IMR-90 (cell line): ENCODE measurements at regions not wholly inside any gene's neighbourhood (a gene's known extent, or its start where the extent isn't known, plus 50 kb on each side); places are given as distances from the start of the nearest gene placed in this dataset.

ENCODE experiments used
- ATAC-seq: fragments of 200-7000 bp; cut with Tn5 transposase; 2 replicates; pipeline ENCODE4 v1.9.1; 2020; ENCODE audit warnings: low read depth, mild to moderate bottlenecking, moderate library complexity
- BruUV-seq: library from RNA; stranded (reverse); fragments of 400-500 nt; replicated peaks from 2 replicates; lab custom pipeline; 2021; lab: Mats Ljungman, UMichigan
- CTCF ChIA-PET: fragments of 300-600 bp; formaldehyde crosslinking; extraction: SDS; loops from one replicate; lab custom pipeline; 2021; ENCODE audit warnings: antibody characterized with exemption; lab: Yijun Ruan, JAX
- POLR2A ChIA-PET: fragments of 300-600 bp; sonication (Branson Sonifier 250); formaldehyde crosslinking; loops from one replicate; lab custom pipeline; 2022; ENCODE audit warnings: antibody characterized with exemption; ENCODE audit not compliant: unreplicated experiment; lab: Charles Lee
- DNase-seq: peaks from one replicate; pipeline ENCODE4 v3.0.0; 2013
- H2AFZ ChIP-seq: replicated peaks from 2 replicates; pipeline ENCODE3; 2013; ENCODE audit warnings: low read length, mild to moderate bottlenecking; ENCODE audit not compliant: poor library complexity
- H2AK5ac ChIP-seq: 2 replicates; pipeline ENCODE4 v1.6.1; 2013; ENCODE audit warnings: low read depth, low read length, inconsistent platforms
- H2AK9ac ChIP-seq: replicated peaks from 2 replicates; pipeline ENCODE3; 2013; ENCODE audit warnings: mild to moderate bottlenecking, low read depth, low read length, moderate library complexity; ENCODE audit not compliant: poor library complexity
- H2BK120ac ChIP-seq: 2 replicates; pipeline ENCODE4 v1.6.1; 2013; ENCODE audit warnings: low read depth, low read length, inconsistent platforms
- H2BK15ac ChIP-seq: 3 replicates; pipeline ENCODE4 v1.6.1; 2013; ENCODE audit warnings: low read depth, low read length, inconsistent platforms
- H2BK20ac ChIP-seq: 2 replicates; pipeline ENCODE4 v1.6.1; 2013; ENCODE audit warnings: low read depth, mild to moderate bottlenecking, inconsistent platforms, low read length, moderate library complexity
- H2BK5ac ChIP-seq: 2 replicates; pipeline ENCODE4 v1.6.1; 2013; ENCODE audit warnings: mild to moderate bottlenecking, low read depth, low read length, inconsistent platforms; ENCODE audit not compliant: poor library complexity, severe bottlenecking
- H3K14ac ChIP-seq: replicated peaks from 2 replicates; pipeline ENCODE4 v1.6.1; 2013; ENCODE audit warnings: low read depth, low read length, inconsistent platforms
- H3K18ac ChIP-seq: 2 replicates; pipeline ENCODE4 v1.6.1; 2013; ENCODE audit warnings: low read depth, low read length, control low read depth
- H3K23ac ChIP-seq: 2 replicates; pipeline ENCODE4 v1.6.1; 2013; ENCODE audit warnings: low read depth, low read length, inconsistent platforms
- H3K27ac ChIP-seq: 2 replicates; pipeline ENCODE4 v1.5.1; 2013; ENCODE audit warnings: mild to moderate bottlenecking, control low read depth, low read length; ENCODE audit not compliant: insufficient read depth
- H3K27me3 ChIP-seq: 2 replicates; pipeline ENCODE4 v1.6.1; 2013; ENCODE audit warnings: low read length; ENCODE audit not compliant: control insufficient read depth, insufficient read depth
- H3K36me3 ChIP-seq: 2 replicates; pipeline ENCODE4 v1.6.1; 2013; ENCODE audit warnings: low read length, mixed read lengths; ENCODE audit not compliant: control insufficient read depth, insufficient read depth
- H3K4ac ChIP-seq: 2 replicates; pipeline ENCODE4 v1.6.1; 2013; ENCODE audit warnings: low read depth, low read length, inconsistent platforms
- H3K4me1 ChIP-seq: 2 replicates; pipeline ENCODE4 v1.6.1; 2013; ENCODE audit warnings: low read length, mixed read lengths; ENCODE audit not compliant: control insufficient read depth, insufficient read depth
- H3K4me2 ChIP-seq: 2 replicates; pipeline ENCODE4 v1.6.1; 2013; ENCODE audit warnings: low read depth, mild to moderate bottlenecking, control low read depth, low read length, moderate library complexity
- H3K4me3 ChIP-seq: 2 replicates; pipeline ENCODE4 v1.5.1; 2013; ENCODE audit warnings: low read depth, mild to moderate bottlenecking, control low read depth, low read length, moderate library complexity; ENCODE audit not compliant: insufficient read depth
- H3K56ac ChIP-seq: 2 replicates; pipeline ENCODE4 v1.6.1; 2013; ENCODE audit warnings: low read length, inconsistent platforms; ENCODE audit not compliant: insufficient read depth; ENCODE audit errors: extremely low read depth
- H3K79me1 ChIP-seq, 2 experiments: 2 replicates each; pipeline ENCODE4 v1.6.1; 2013; ENCODE audit warnings: low read length in 2 of 2, inconsistent platforms in 1 of 2, low read depth in 1 of 2
- H3K9ac ChIP-seq: 2 replicates; pipeline ENCODE4 v1.6.1; 2013; ENCODE audit warnings: low read depth, low read length, control low read depth
- H3K9me1 ChIP-seq: 2 replicates; pipeline ENCODE4 v1.6.1; 2013; ENCODE audit warnings: low read length, inconsistent platforms; ENCODE audit not compliant: insufficient read depth
- H3K9me3 ChIP-seq: 2 replicates; pipeline ENCODE4 v1.6.1; 2013; ENCODE audit warnings: low read length; ENCODE audit not compliant: control insufficient read depth, insufficient read depth
- H4K20me1 ChIP-seq: 2 replicates; pipeline ENCODE4 v1.6.1; 2013; ENCODE audit warnings: low read length, inconsistent platforms; ENCODE audit not compliant: insufficient read depth
- H4K5ac ChIP-seq: 2 replicates; pipeline ENCODE4 v1.6.1; 2013; ENCODE audit warnings: mild to moderate bottlenecking, low read depth, low read length, control low read depth
- H4K8ac ChIP-seq, 2 experiments: 2 replicates each; pipeline ENCODE4 v1.6.1; 2013; ENCODE audit warnings: low read depth in 2 of 2, low read length in 2 of 2, control low read depth in 1 of 2, inconsistent platforms in 1 of 2
- H4K91ac ChIP-seq: 2 replicates; pipeline ENCODE4 v1.6.1; 2013; ENCODE audit warnings: low read depth, low read length, inconsistent platforms; ENCODE audit not compliant: insufficient read depth
- BHLHE40 ChIP-seq: fragments of 150-350 bp; IDR thresholded peaks from 2 replicates; pipeline ENCODE4 v1.6.1; 2016; ENCODE audit warnings: mild to moderate bottlenecking, low read depth, low read length
- CEBPB ChIP-seq: IDR thresholded peaks from 2 replicates; pipeline ENCODE4 v1.6.1; 2012; ENCODE audit warnings: low read depth, low read length, improper control_type of control experiment
- CHD1 ChIP-seq: IDR thresholded peaks from 2 replicates; pipeline ENCODE4 v1.6.1; 2012; ENCODE audit warnings: low read depth, low read length, improper control_type of control experiment
- CTCF ChIP-seq: conservative IDR thresholded peaks from 2 replicates; pipeline ENCODE4 v1.5.1; 2012; ENCODE audit warnings: mild to moderate bottlenecking, low read depth, low read length, improper control_type of control experiment
- ELK1 ChIP-seq: fragments of 150-350 bp; IDR thresholded peaks from 2 replicates; pipeline ENCODE4 v1.6.1; 2016; ENCODE audit warnings: low read depth, mild to moderate bottlenecking, low read length, moderate library complexity, borderline replicate concordance
- FOS ChIP-seq: fragments of 150-350 bp; IDR thresholded peaks from 2 replicates; pipeline ENCODE4 v1.6.1; 2016; ENCODE audit warnings: low read depth, low read length
- MAFK ChIP-seq: IDR thresholded peaks from 2 replicates; pipeline ENCODE4 v1.6.1; 2012; ENCODE audit warnings: low read depth, low read length, improper control_type of control experiment
- MAZ ChIP-seq: IDR thresholded peaks from 2 replicates; pipeline ENCODE4 v1.6.1; 2012; ENCODE audit warnings: low read depth, mild to moderate bottlenecking, low read length, improper control_type of control experiment, moderate library complexity, borderline replicate concordance
- MXI1 ChIP-seq: IDR thresholded peaks from 2 replicates; pipeline ENCODE4 v1.6.1; 2012; ENCODE audit warnings: low read depth, mild to moderate bottlenecking, low read length, moderate library complexity, borderline replicate concordance
- NFE2L2 ChIP-seq: fragments of 150-350 bp; IDR thresholded peaks from 2 replicates; pipeline ENCODE4 v1.6.1; 2016; ENCODE audit warnings: low read depth, mild to moderate bottlenecking, low read length
- POLR2A ChIP-seq: IDR thresholded peaks from 2 replicates; pipeline ENCODE4 v1.6.1; 2012; ENCODE audit warnings: mild to moderate bottlenecking, low read depth, low read length
- RAD21 ChIP-seq: IDR thresholded peaks from 2 replicates; pipeline ENCODE4 v1.6.1; 2012; ENCODE audit warnings: low read length, improper control_type of control experiment
- RCOR1 ChIP-seq: IDR thresholded peaks from 2 replicates; pipeline ENCODE4 v1.6.1; 2012; ENCODE audit warnings: mild to moderate bottlenecking, low read length, improper control_type of control experiment; ENCODE audit not compliant: insufficient replicate concordance
- RFX5 ChIP-seq: IDR thresholded peaks from 2 replicates; pipeline ENCODE4 v1.8.0; 2012; ENCODE audit warnings: low read depth, mild to moderate bottlenecking, low read length, moderate library complexity
- SMC3 ChIP-seq: fragments of 150-350 bp; IDR thresholded peaks from 2 replicates; pipeline ENCODE4 v1.6.1; 2016; ENCODE audit warnings: low read depth, mild to moderate bottlenecking, antibody characterized with exemption, low read length, moderate library complexity
- USF2 ChIP-seq: fragments of 150-350 bp; IDR thresholded peaks from 2 replicates; pipeline ENCODE4 v1.6.1; 2017; ENCODE audit warnings: mild to moderate bottlenecking, antibody characterized with exemption, low read length, low read depth
- WGBS, 2 experiments: methylation state at CpG; one replicate each; pipeline versions ENCODE4 v1.1.5 to v1.1.7; 2013; ENCODE audit warnings: missing lambda C conversion rate in 2 of 2; ENCODE audit not compliant: insufficient read length in 1 of 2; ENCODE audit errors: extremely low coverage in 2 of 2; 5-methylcytosine and 5-hydroxymethylcytosine counted together
- dilution Hi-C: fragments of 300-500 bp; cut with HindIII; formaldehyde crosslinking; loops from one replicate; pipeline ENCODE4 v1.14.3; 2018; ENCODE audit warnings: low sequenced_read_pairs; ENCODE audit not compliant: unreplicated experiment
- in situ Hi-C: fragments of 300-500 bp; cut with MboI; formaldehyde crosslinking; loops from 3 replicates; pipeline ENCODE4 v1.14.3; 2019; ENCODE audit warnings: low sequenced_read_pairs, inconsistent platforms, mixed read lengths
- intact Hi-C: fragments of 100-400 bp; cut with micrococcal nuclease; formaldehyde crosslinking; loops from 2 replicates; pipeline ENCODE4 v1.10.0; 2022

GRCh38 chr6:978937-979685 lies 286.2 kb upstream of the EXOC2 start:
- no CpG with 5 or more reads among the region's 4 CpGs for WGBS, 2 experiments

More at GRCh38 chr6:978937-979685, 286.2 kb upstream of the EXOC2 start:
- Histone ChIP-seq H2BK120ac (no peak overlapping the region), H3K14ac (no peak overlapping the region), H3K36me3 (no peaks in the 10 kb centered on the region), H4K8ac (no peak overlapping the region), H4K20me1 (no peaks in the 10 kb centered on the region), H2BK5ac (no peak overlapping the region), H4K91ac (no peak overlapping the region), H2AK9ac (no peak overlapping the region), H3K4me2 (no peak overlapping the region), H3K9me1 (no peaks in the 10 kb centered on the region), H3K18ac (no peak overlapping the region), H3K9me3 (no peaks in the 10 kb centered on the region), H2AK5ac (no peak overlapping the region), H4K5ac (no peak overlapping the region), H3K56ac (no peak overlapping the region), H3K9ac (no peak overlapping the region), H2AFZ (no peak overlapping the region), H3K4me1 (no peaks in the 10 kb centered on the region), H3K79me1 (no peaks in the 10 kb centered on the region), H3K27ac (no peak overlapping the region), H3K4me3 (no peak overlapping the region), H3K4ac (no peak overlapping the region), H2BK15ac (no peak overlapping the region), H3K23ac (no peak overlapping the region), H3K27me3 (peaks cover 5% of the 10 kb centered on the region), H2BK20ac (no peak overlapping the region)
- dilution Hi-C loops (no loop called here), in situ Hi-C loops (no loop called here), intact Hi-C loops (no loop called here)
- CTCF ChIA-PET = interaction anchor here (1.0 kb wide), 1 partner anchor 9 kb away, joined by 3 read pairs; no protein-coding TSS in a partner anchor
- no peak for ATAC-seq
- DNase-seq = peak; percentile 2
- POLR2A ChIA-PET = no interaction called here
- no TSS peak for BruUV-seq
- TF ChIP-seq USF2 = no peak
- TF ChIP-seq POLR2A = no peak
- no peak for TF ChIP-seq ELK1
- no peak for TF ChIP-seq CEBPB
- TF ChIP-seq MAZ = no peak
- TF ChIP-seq RFX5 = no peak
- TF ChIP-seq FOS = no peak
- TF ChIP-seq NFE2L2 = no peak
- no peak for TF ChIP-seq BHLHE40
- TF ChIP-seq RAD21 = no peak
- TF ChIP-seq RCOR1 = no peak
- TF ChIP-seq MXI1 = no peak
- TF ChIP-seq CTCF = no peak
- no peak for TF ChIP-seq SMC3
- no peak for TF ChIP-seq CHD1
- no peak for TF ChIP-seq MAFK
